MM.1S (cell line): ENCODE measurements at regions not wholly inside any gene's neighbourhood (a gene's known extent, or its start where the extent isn't known, plus 50 kb on each side); places are given as distances from the start of the nearest gene placed in this dataset.

Experiments
- CTCF ChIP-seq: fragments of 300-600 bp; sonication (generic); IDR thresholded peaks from 2 replicates; pipeline ENCODE4 v1.5.1; 2016; ENCODE audit warnings: antibody characterized with exemption, low read length, mixed read lengths
- EZH2 ChIP-seq: fragments of 300-600 bp; sonication (generic); optimal IDR thresholded peaks from 2 replicates; pipeline ENCODE3; 2017; ENCODE audit warnings: low read depth, mild to moderate bottlenecking, antibody characterized with exemption, low read length, mixed read lengths
- EZH2phosphoT487 ChIP-seq: fragments of 300-600 bp; sonication (generic); IDR thresholded peaks from 2 replicates; pipeline ENCODE4 v1.6.1; 2018; ENCODE audit warnings: antibody characterized with exemption, low read length

DNA sequence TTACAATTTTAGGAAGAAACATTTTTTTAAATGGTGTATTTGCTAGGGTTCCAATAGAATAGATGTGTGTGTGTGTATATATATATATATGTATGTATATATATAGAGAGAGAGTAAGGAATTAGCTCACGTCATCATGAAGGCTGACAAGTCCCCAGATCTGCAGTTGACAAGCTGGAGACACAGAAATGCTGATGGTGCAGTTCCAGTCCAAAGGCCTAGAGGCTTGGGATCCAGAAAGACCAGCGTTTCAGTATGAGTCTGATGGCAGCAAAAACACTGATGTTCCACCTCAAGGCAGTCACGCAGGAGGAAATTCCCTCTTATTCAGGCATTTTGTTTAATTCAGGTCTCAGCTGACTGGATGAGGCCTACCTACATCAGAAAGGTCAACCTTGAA is 386.8 kb downstream of the PTH2R start:
- no peak for TF ChIP-seq CTCF
- TF ChIP-seq EZH2 = no peak
- no peak for TF ChIP-seq EZH2phosphoT487
